ENCODE measurements at regions not wholly inside any gene's neighbourhood (a gene's known extent, or its start where the extent isn't known, plus 50 kb on each side); places are given as distances from the start of the nearest gene placed in this dataset.

DNA sequence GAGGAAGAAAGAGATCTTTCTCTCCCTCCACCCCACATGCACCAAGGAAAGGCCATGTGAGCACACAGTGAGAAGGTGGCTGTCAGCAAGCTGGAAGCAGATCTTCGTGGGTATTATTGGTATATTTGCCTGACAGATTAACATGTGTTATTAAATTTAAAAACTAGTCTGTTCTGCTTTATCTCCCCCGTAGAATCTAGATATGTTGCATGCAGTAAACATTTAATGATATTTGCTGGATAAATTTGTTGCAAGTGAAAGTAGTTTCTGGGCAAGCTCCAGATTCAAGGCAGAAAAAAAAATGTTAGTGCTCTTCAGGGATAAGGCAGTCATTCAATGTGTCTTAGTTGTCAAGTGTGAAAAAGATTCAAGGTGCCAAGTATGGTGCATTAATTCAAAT lies 215.0 kb upstream of the TAS2R1 start:
- TF ChIP-seq, protein P1, sequence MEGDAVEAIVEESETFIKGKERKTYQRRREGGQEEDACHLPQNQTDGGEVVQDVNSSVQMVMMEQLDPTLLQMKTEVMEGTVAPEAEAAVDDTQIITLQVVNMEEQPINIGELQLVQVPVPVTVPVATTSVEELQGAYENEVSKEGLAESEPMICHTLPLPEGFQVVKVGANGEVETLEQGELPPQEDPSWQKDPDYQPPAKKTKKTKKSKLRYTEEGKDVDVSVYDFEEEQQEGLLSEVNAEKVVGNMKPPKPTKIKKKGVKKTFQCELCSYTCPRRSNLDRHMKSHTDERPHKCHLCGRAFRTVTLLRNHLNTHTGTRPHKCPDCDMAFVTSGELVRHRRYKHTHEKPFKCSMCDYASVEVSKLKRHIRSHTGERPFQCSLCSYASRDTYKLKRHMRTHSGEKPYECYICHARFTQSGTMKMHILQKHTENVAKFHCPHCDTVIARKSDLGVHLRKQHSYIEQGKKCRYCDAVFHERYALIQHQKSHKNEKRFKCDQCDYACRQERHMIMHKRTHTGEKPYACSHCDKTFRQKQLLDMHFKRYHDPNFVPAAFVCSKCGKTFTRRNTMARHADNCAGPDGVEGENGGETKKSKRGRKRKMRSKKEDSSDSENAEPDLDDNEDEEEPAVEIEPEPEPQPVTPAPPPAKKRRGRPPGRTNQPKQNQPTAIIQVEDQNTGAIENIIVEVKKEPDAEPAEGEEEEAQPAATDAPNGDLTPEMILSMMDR (conservative IDR thresholded peaks at IDR 0.05) = no peak
- TF ChIP-seq ZFX (IDR thresholded peaks at IDR 0.05) = no peak
